ENCODE measurements at regions not wholly inside any gene's neighbourhood (a gene's known extent, or its start where the extent isn't known, plus 50 kb on each side); places are given as distances from the start of the nearest gene placed in this dataset.

DNA sequence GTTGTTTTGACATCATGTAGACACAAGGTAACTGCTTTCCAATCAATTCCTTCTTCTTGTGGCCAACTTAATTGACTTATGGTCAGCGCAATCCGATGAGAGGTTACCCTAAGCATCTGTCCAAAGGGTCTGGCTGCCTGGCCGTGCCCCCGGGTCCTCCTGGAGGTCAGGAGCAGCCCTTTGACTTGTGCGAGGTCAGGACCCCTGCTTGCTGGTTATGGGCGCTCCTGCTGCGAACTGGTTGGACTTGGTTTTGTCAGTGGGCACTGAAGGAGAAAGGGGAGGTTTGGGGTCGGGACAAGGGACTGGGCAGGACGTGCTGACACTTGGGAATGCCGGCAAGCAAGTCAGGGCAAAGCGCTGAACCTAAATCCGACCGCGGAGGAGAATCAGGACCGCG is 215.6 kb downstream of the QKI start:
- Histone ChIP-seq H3K4me2 (ENCODE audit: insufficient read depth, insufficient read length, low read length) (no peak overlapping the region), H3K9me3 (ENCODE audit: control insufficient read depth, low read depth, low read length) (no peaks in the 10 kb centered on the region), H3K23me2 (ENCODE audit: insufficient read length, low read depth, low read length, poor library complexity, severe bottlenecking) (no peaks in the 10 kb centered on the region), H3K27me3 (ENCODE audit: insufficient read depth, low read length) (no peaks in the 10 kb centered on the region), H3K4me1 (ENCODE audit: insufficient read depth, low read length) (peaks cover 2% of the 10 kb centered on the region; the same call in 1 of the 2 replicates), H4K5ac (ENCODE audit: insufficient read length, low read depth, low read length) (no peak overlapping the region), H2AFZ (ENCODE audit: low read length) (no peak overlapping the region), H2BK15ac (ENCODE audit: low read depth, low read length) (no peak overlapping the region), H3K23ac (ENCODE audit: insufficient read length, low read depth, low read length) (no peak overlapping the region), H3K56ac (ENCODE audit: insufficient read length, low read depth, low read length) (no peak overlapping the region), H3K79me1 (ENCODE audit: insufficient read depth, low read depth, low read length, poor library complexity, severe bottlenecking) (no peaks in the 10 kb centered on the region), H3T11ph (ENCODE audit: low read length) (no peak overlapping the region), H2BK12ac (ENCODE audit: insufficient read length, low read depth, low read length) (no peak overlapping the region), H2BK5ac (ENCODE audit: insufficient read length, low read length) (no peak overlapping the region), H2BK120ac (ENCODE audit: low read depth, low read length, poor library complexity, severe bottlenecking) (no peak overlapping the region), H4K91ac (ENCODE audit: insufficient read length, low read depth, low read length) (no peak overlapping the region), H3K79me2 (ENCODE audit: insufficient read depth, low read length) (no peaks in the 10 kb centered on the region), H2BK20ac (ENCODE audit: low read depth, low read length, poor library complexity, severe bottlenecking) (no peak overlapping the region), H3K27ac (ENCODE audit: insufficient read length, low read depth, low read length) (no peak overlapping the region), H3K9ac (ENCODE audit: extremely low read depth, insufficient read length, low read length) (no peak overlapping the region), H3K18ac (ENCODE audit: insufficient read length, low read depth, low read length) (no peak overlapping the region), H4K20me1 (ENCODE audit: control insufficient read depth, insufficient read depth, insufficient read length) (no peaks in the 10 kb centered on the region), H2AK5ac (ENCODE audit: insufficient read length, low read length) (no peak overlapping the region), H3K4ac (ENCODE audit: low read depth, low read length) (no peak overlapping the region), H4K8ac (replicated peaks; ENCODE audit: insufficient read length, low read depth, low read length) (no peak overlapping the region), H3K14ac (ENCODE audit: insufficient read depth, low read length) (no peak overlapping the region)
- H3K9me3 Mint-ChIP-seq = peaks cover 17 to 18% of the 10 kb centered on the region in 2 experiments
- DNase-seq = no peak
- no peak overlapping the region; a peak in 1 of 7 replicates for H3K27ac Mint-ChIP-seq
- H3K4me1 Mint-ChIP-seq = peaks cover 13% of the 10 kb centered on the region in 2 experiments
- no CpG with 5 or more reads among the region's 16 CpGs for WGBS (ENCODE audit: extremely low coverage, insufficient read length, low lambda C conversion rate)
- no peaks in the 10 kb centered on the region for H3K27me3 Mint-ChIP-seq (ENCODE audit: low read depth)
- peaks cover 2 to 17% (median 7%) of the 10 kb centered on the region in 3 experiments; a peak in 5 of 7 replicates for H3K36me3 Mint-ChIP-seq (ENCODE audit: insufficient read depth in 1 of 3, low read depth in 3 of 3)
- H3K4me3 Mint-ChIP-seq = no peak overlapping the region
- TF ChIP-seq, protein P1, sequence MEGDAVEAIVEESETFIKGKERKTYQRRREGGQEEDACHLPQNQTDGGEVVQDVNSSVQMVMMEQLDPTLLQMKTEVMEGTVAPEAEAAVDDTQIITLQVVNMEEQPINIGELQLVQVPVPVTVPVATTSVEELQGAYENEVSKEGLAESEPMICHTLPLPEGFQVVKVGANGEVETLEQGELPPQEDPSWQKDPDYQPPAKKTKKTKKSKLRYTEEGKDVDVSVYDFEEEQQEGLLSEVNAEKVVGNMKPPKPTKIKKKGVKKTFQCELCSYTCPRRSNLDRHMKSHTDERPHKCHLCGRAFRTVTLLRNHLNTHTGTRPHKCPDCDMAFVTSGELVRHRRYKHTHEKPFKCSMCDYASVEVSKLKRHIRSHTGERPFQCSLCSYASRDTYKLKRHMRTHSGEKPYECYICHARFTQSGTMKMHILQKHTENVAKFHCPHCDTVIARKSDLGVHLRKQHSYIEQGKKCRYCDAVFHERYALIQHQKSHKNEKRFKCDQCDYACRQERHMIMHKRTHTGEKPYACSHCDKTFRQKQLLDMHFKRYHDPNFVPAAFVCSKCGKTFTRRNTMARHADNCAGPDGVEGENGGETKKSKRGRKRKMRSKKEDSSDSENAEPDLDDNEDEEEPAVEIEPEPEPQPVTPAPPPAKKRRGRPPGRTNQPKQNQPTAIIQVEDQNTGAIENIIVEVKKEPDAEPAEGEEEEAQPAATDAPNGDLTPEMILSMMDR (conservative IDR thresholded peaks at IDR 0.05) = no peak

Data from H9 (cell line).